ENCODE measurements at regions not wholly inside any gene's neighbourhood (a gene's known extent, or its start where the extent isn't known, plus 50 kb on each side); places are given as distances from the start of the nearest gene placed in this dataset.

- no peak for DNase-seq
Observed at GRCh38 chr6:147869869-147870268, 361.4 kb downstream of the SAMD5 start.

- no peak for DNase-seq
Observed at GRCh38 chr6:147870506-147871110, 362.1 kb downstream of the SAMD5 start.

GRCh38 chr6:147872002-147872401 is 363.5 kb downstream of the SAMD5 start:
- DNase-seq: no peak

GRCh38 chr6:147873816-147874215 is 365.3 kb downstream of the SAMD5 start:
- DNase-seq: no peak

- no peak for DNase-seq
Observed at GRCh38 chr6:147874322-147874721, 365.8 kb downstream of the SAMD5 start.

- DNase-seq: no peak
Observed at GRCh38 chr6:147879031-147879580, 370.6 kb downstream of the SAMD5 start.

GRCh38 chr6:147881432-147881831 is 372.9 kb downstream of the SAMD5 start:
- DNase-seq: no peak

- no peak for DNase-seq
Observed at GRCh38 chr6:147888374-147888773, 379.9 kb downstream of the SAMD5 start.

GRCh38 chr6:147891671-147892070 is 383.2 kb downstream of the SAMD5 start:
- DNase-seq: no peak

- DNase-seq: no peak
Observed at GRCh38 chr6:147892476-147892875, 384.0 kb downstream of the SAMD5 start.

GRCh38 chr6:147895272-147895671 is 386.8 kb downstream of the SAMD5 start:
- no peak for DNase-seq

GRCh38 chr6:147900247-147900830 is 391.8 kb downstream of the SAMD5 start:
- DNase-seq: no peak

- DNase-seq: no peak
Observed at GRCh38 chr6:147903321-147903720, 394.8 kb downstream of the SAMD5 start.

GRCh38 chr6:147903931-147904330 is 395.4 kb downstream of the SAMD5 start:
- no peak for DNase-seq

GRCh38 chr6:147904416-147904815 is 395.9 kb downstream of the SAMD5 start:
- no peak for DNase-seq

GRCh38 chr6:147905711-147906110 is 397.2 kb downstream of the SAMD5 start:
- no peak for DNase-seq

GRCh38 chr6:147906361-147906760 is 397.9 kb downstream of the SAMD5 start:
- DNase-seq: no peak

- DNase-seq: no peak
Observed at GRCh38 chr6:147909640-147910039, 401.1 kb downstream of the SAMD5 start.

GRCh38 chr6:147910281-147910680 is 401.8 kb downstream of the SAMD5 start:
- DNase-seq: no peak

GRCh38 chr6:147911057-147911456 is 402.6 kb downstream of the SAMD5 start:
- DNase-seq: no peak

- no peak for DNase-seq
Observed at GRCh38 chr6:147911686-147912085, 403.2 kb downstream of the SAMD5 start.

- DNase-seq: no peak
Observed at GRCh38 chr6:147922799-147923198, 414.3 kb downstream of the SAMD5 start.

- no peak for DNase-seq
Observed at GRCh38 chr6:147924598-147924997, 416.1 kb downstream of the SAMD5 start.

- no peak for DNase-seq
Observed at GRCh38 chr6:147925826-147926225, 416.8 kb upstream of the SASH1 start.

GRCh38 chr6:147930745-147931144 is 411.9 kb upstream of the SASH1 start:
- DNase-seq: no peak

Data from NCI-H2171 (cell line).